SK-N-SH (cell line): ENCODE measurements at regions not wholly inside any gene's neighbourhood (a gene's known extent, or its start where the extent isn't known, plus 50 kb on each side); places are given as distances from the start of the nearest gene placed in this dataset.

Experiments used
- CTCF ChIA-PET: fragments of 300-600, 350-600 bp; formaldehyde crosslinking; extraction: SDS; loops from one replicate; lab custom pipeline; 2021; lab: Yijun Ruan, JAX
- POLR2A ChIA-PET: fragments of 350-600 bp; sonication (Branson Sonifier 250); formaldehyde crosslinking; extraction: SDS; loops from one replicate; lab custom pipeline; 2020; ENCODE audit warnings: antibody characterized with exemption, inconsistent platforms; lab: Yijun Ruan, JAX
- DNase-seq: peaks from one replicate; pipeline ENCODE4 v3.0.0; 2012
- H2AFZ ChIP-seq: fragments of 200-600 bp; sonication (generic); 2 replicates; pipeline ENCODE4 v1.8.1; 2016; ENCODE audit warnings: antibody characterized with exemption, mild to moderate bottlenecking, low read depth
- H3F3A ChIP-seq: fragments of 200-600 bp; sonication (generic); replicated peaks from 2 replicates; pipeline ENCODE3; 2016; ENCODE audit warnings: antibody characterized with exemption, mild to moderate bottlenecking; ENCODE audit not compliant: insufficient read depth
- H3K27ac ChIP-seq, 2 experiments: fragments of 200-500 bp in 1 of 2; fragments of 200-600 bp in 1 of 2; sonication (Bioruptor generic) in 1 of 2; sonication (generic), shearing (Covaris generic) in 1 of 2; 2 replicates each; pipeline versions ENCODE4 v1.5.1 to v1.6.1; 2014 to 2016; ENCODE audit warnings: low read depth in 2 of 2, inconsistent platforms in 1 of 2, low read length in 1 of 2, mild to moderate bottlenecking in 1 of 2, mixed read lengths in 1 of 2
- H3K27me3 ChIP-seq: fragments of 200-600 bp; sonication (generic), shearing (Covaris generic); 2 replicates; pipeline ENCODE4 v1.6.1; 2016; ENCODE audit warnings: mixed run types; ENCODE audit not compliant: insufficient read depth
- H3K36me3 ChIP-seq, 2 experiments: fragments of 200-500 bp in 1 of 2; fragments of 200-600 bp in 1 of 2; sonication (Bioruptor generic) in 1 of 2; sonication (generic) in 1 of 2; replicated peaks in 1 of 2; 2 replicates each; pipeline versions ENCODE3 to v1.5.1; 2014 to 2016; ENCODE audit warnings: low read length in 1 of 2, mild to moderate bottlenecking in 1 of 2; ENCODE audit not compliant: insufficient read depth in 2 of 2, control insufficient read depth in 1 of 2
- H3K4me1 ChIP-seq, 2 experiments: fragments of 200-500 bp in 1 of 2; fragments of 200-600 bp in 1 of 2; sonication (Bioruptor generic) in 1 of 2; sonication (generic), shearing (Covaris generic) in 1 of 2; 2 replicates each; pipeline versions ENCODE4 v1.5.1 to v1.6.1; 2014 to 2016; ENCODE audit warnings: low read depth in 1 of 2, low read length in 1 of 2, mixed run types in 1 of 2; ENCODE audit not compliant: insufficient read depth in 2 of 2, control insufficient read depth in 1 of 2
- H3K4me2 ChIP-seq: fragments of 200-600 bp; sonication (generic), shearing (Covaris generic); 2 replicates; pipeline ENCODE4 v1.6.1; 2017; ENCODE audit warnings: mixed run types
- H3K4me3 ChIP-seq, 2 experiments: fragments of 200-500 bp in 1 of 2; fragments of 200-600 bp in 1 of 2; sonication (Bioruptor generic) in 1 of 2; sonication (generic), shearing (Covaris generic) in 1 of 2; 2 replicates each; pipeline versions ENCODE4 v1.5.1 to v1.8.1; 2014 to 2016; ENCODE audit warnings: low read depth in 2 of 2, inconsistent platforms in 1 of 2, low read length in 1 of 2, mild to moderate bottlenecking in 1 of 2, mixed read lengths in 1 of 2, moderate library complexity in 1 of 2
- H3K79me2 ChIP-seq: fragments of 200-600 bp; sonication (generic); 2 replicates; pipeline ENCODE4 v1.8.1; 2017; ENCODE audit warnings: mild to moderate bottlenecking; ENCODE audit not compliant: insufficient read depth
- H3K9ac ChIP-seq: fragments of 200-600 bp; sonication (generic); 2 replicates; pipeline ENCODE4 v1.6.1; 2017; ENCODE audit warnings: mixed run types
- H3K9me2 ChIP-seq: fragments of 200-600 bp; sonication (generic); 2 replicates; pipeline ENCODE4 v1.6.1; 2017; ENCODE audit warnings: mixed run types
- H3K9me3 ChIP-seq: fragments of 200-600 bp; sonication (generic); 2 replicates; pipeline ENCODE4 v1.6.1; 2017; ENCODE audit warnings: mixed run types, mild to moderate bottlenecking, moderate library complexity
- H4K20me1 ChIP-seq: fragments of 200-600 bp; sonication (generic); 2 replicates; pipeline ENCODE4 v1.6.1; 2017; ENCODE audit warnings: mild to moderate bottlenecking, mixed run types; ENCODE audit not compliant: insufficient read depth
- CHD2 ChIP-seq: fragments of 150-350 bp; IDR thresholded peaks from 2 replicates; pipeline ENCODE4 v1.6.1; 2018; ENCODE audit warnings: low read length; ENCODE audit not compliant: partially characterized antibody
- ELF1 ChIP-seq: IDR thresholded peaks from 2 replicates; pipeline ENCODE4 v1.4.0; 2012
- EZH2phosphoT487 ChIP-seq: fragments of 200-600 bp; sonication (generic); IDR thresholded peaks from 2 replicates; pipeline ENCODE4 v1.6.1; 2017; ENCODE audit warnings: low read depth, mixed run types, mild to moderate bottlenecking, antibody characterized with exemption, moderate library complexity, borderline replicate concordance
- FOXJ3 ChIP-seq: sonication (generic); formaldehyde crosslinking; IDR thresholded peaks from 2 replicates; pipeline ENCODE4 v1.5.1; 2020; ENCODE audit warnings: mild to moderate bottlenecking, missing genetic modification reagents
- FOXM1 ChIP-seq: IDR thresholded peaks from 2 replicates; pipeline ENCODE4 v1.4.0; 2012; ENCODE audit warnings: low read depth, mild to moderate bottlenecking
- GABPA ChIP-seq: IDR thresholded peaks from 2 replicates; pipeline ENCODE4 v1.4.0; 2012; ENCODE audit warnings: low read depth, mild to moderate bottlenecking
- MEF2A ChIP-seq: IDR thresholded peaks from 2 replicates; pipeline ENCODE4 v1.4.0; 2012; ENCODE audit warnings: low read depth, borderline replicate concordance
- NFIC ChIP-seq: IDR thresholded peaks from 2 replicates; pipeline ENCODE4 v1.4.0; 2012; ENCODE audit warnings: borderline replicate concordance
- POLR2AphosphoS5 ChIP-seq: IDR thresholded peaks from 2 replicates; pipeline ENCODE4 v1.6.1; 2012; ENCODE audit warnings: low read depth, low read length
- RAD21 ChIP-seq: IDR thresholded peaks from 2 replicates; pipeline ENCODE4 v1.6.1; 2012; ENCODE audit warnings: mild to moderate bottlenecking, low read length
- RCOR1 ChIP-seq: fragments of 150-350 bp; IDR thresholded peaks from 2 replicates; pipeline ENCODE4 v1.6.1; 2017; ENCODE audit warnings: antibody characterized with exemption, low read length
- SMC3 ChIP-seq: IDR thresholded peaks from 2 replicates; pipeline ENCODE4 v1.6.1; 2012; ENCODE audit warnings: low read depth, low read length, improper control_type of control experiment
- TCF12 ChIP-seq: IDR thresholded peaks from 2 replicates; pipeline ENCODE4 v1.4.0; 2012
- TEAD4 ChIP-seq: IDR thresholded peaks from 2 replicates; pipeline ENCODE4 v1.4.0; 2012; ENCODE audit warnings: mild to moderate bottlenecking, borderline replicate concordance; ENCODE audit not compliant: insufficient read depth
- WGBS: methylation state at CpG from one replicate; pipeline ENCODE4 v1.1.6; 2017; ENCODE audit warnings: low lambda C conversion rate; 5-methylcytosine and 5-hydroxymethylcytosine counted together
- TF ChIP-seq, protein P1 (sequence below): IDR thresholded peaks from 2 replicates; pipeline ENCODE4 v1.4.0; 2012; ENCODE audit warnings: low read depth, borderline replicate concordance
- TF ChIP-seq, protein P2 (sequence below): IDR thresholded peaks from 2 replicates; pipeline ENCODE4 v1.4.0; 2012; ENCODE audit warnings: low read depth, borderline replicate concordance
- TF ChIP-seq, protein P3 (sequence below): fragments of 150-350 bp; IDR thresholded peaks from 2 replicates; pipeline ENCODE4 v1.6.1; 2017; ENCODE audit warnings: antibody characterized with exemption, low read length, low read depth, borderline replicate concordance

DNA sequence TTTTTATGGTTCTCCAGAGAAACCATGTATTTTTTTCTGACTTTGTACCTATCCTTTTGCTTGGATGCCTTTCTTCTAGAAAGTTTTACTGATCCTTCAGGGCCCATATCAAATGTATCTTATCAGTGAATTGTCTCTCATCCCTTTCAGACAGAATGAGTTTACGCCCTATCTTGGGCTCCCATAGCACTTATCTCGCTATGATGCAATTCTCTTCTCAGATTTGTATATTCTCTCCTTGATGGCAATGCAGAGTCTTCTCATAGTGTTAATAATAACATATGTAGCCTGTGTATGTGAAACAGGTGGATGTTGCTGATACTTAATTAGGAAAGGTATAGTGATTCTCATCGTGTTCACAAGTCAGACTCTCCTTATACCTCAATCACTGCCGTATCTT is 336.2 kb downstream of the UTRN start:
- Histone ChIP-seq H3K9me2 (no peaks in the 10 kb centered on the region), H3K4me2 (no peak overlapping the region), H3K79me2 (no peaks in the 10 kb centered on the region), H3K27ac (no peak overlapping the region), H3F3A (no peaks in the 10 kb centered on the region)
- TF ChIP-seq EZH2phosphoT487: no peak
- TF ChIP-seq, protein P1, sequence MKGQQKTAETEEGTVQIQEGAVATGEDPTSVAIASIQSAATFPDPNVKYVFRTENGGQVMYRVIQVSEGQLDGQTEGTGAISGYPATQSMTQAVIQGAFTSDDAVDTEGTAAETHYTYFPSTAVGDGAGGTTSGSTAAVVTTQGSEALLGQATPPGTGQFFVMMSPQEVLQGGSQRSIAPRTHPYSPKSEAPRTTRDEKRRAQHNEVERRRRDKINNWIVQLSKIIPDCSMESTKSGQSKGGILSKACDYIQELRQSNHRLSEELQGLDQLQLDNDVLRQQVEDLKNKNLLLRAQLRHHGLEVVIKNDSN: no peak
- no peak for TF ChIP-seq MEF2A
- TF ChIP-seq, protein P2, sequence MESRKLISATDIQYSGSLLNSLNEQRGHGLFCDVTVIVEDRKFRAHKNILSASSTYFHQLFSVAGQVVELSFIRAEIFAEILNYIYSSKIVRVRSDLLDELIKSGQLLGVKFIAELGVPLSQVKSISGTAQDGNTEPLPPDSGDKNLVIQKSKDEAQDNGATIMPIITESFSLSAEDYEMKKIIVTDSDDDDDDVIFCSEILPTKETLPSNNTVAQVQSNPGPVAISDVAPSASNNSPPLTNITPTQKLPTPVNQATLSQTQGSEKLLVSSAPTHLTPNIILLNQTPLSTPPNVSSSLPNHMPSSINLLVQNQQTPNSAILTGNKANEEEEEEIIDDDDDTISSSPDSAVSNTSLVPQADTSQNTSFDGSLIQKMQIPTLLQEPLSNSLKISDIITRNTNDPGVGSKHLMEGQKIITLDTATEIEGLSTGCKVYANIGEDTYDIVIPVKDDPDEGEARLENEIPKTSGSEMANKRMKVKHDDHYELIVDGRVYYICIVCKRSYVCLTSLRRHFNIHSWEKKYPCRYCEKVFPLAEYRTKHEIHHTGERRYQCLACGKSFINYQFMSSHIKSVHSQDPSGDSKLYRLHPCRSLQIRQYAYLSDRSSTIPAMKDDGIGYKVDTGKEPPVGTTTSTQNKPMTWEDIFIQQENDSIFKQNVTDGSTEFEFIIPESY: no peak
- TF ChIP-seq FOXM1: no peak
- TF ChIP-seq, protein P3, sequence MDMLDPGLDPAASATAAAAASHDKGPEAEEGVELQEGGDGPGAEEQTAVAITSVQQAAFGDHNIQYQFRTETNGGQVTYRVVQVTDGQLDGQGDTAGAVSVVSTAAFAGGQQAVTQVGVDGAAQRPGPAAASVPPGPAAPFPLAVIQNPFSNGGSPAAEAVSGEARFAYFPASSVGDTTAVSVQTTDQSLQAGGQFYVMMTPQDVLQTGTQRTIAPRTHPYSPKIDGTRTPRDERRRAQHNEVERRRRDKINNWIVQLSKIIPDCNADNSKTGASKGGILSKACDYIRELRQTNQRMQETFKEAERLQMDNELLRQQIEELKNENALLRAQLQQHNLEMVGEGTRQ: no peak
- no peak for TF ChIP-seq CHD2
- no peak for TF ChIP-seq FOXJ3
- TF ChIP-seq ELF1: no peak
- TF ChIP-seq, all 33 proteins: peak for 0
- no peaks in the 10 kb centered on the region for H3K9me3 ChIP-seq
- 83% methylated on average over 4 of the region's 4 CpGs for WGBS
- no peak overlapping the region for H3K9ac ChIP-seq
- H4K20me1 ChIP-seq: no peaks in the 10 kb centered on the region
- H2AFZ ChIP-seq: no peak overlapping the region
- H3K27me3 ChIP-seq: no peaks in the 10 kb centered on the region
- no peak for DNase-seq
- no peaks in the 10 kb centered on the region for H3K36me3 ChIP-seq
- H3K4me3 ChIP-seq: no peak overlapping the region
- ChIA-PET POLR2A (no interaction called here), CTCF (no interaction called here)
- peaks cover 0 to 3% of the 10 kb centered on the region in 2 experiments; a peak in 2 of 4 replicates for H3K4me1 ChIP-seq

DNA sequence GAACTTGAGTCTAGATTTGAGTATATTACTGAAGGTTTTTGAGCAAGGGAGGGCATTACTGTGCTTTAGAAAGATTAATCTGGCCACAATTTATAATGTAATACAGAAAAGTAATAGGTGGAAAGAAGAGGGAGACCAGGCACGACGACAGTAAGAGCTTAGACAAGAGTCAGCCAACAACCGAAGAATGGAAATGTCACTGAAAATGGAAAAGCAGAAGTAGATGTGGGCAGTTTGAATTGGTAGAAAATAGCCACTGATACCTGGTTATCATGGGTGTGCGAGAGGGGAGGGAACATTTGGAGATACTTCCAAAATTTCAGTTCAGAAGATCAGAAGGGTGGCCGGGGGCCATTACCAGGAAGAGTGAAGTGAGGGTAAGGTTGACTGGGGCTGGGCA is 339.1 kb downstream of the UTRN start:
- Histone ChIP-seq H3K9me3 (no peaks in the 10 kb centered on the region), H3K4me2 (no peak overlapping the region), H3K4me1 (peaks cover 0 to 3% of the 10 kb centered on the region in 2 experiments; a peak in 2 of 4 replicates), H3K27ac (no peak overlapping the region), H3K4me3 (no peak overlapping the region), H4K20me1 (no peaks in the 10 kb centered on the region), H2AFZ (no peak overlapping the region), H3K79me2 (no peaks in the 10 kb centered on the region), H3K9me2 (no peaks in the 10 kb centered on the region), H3K36me3 (no peaks in the 10 kb centered on the region), H3K9ac (no peak overlapping the region), H3F3A (no peaks in the 10 kb centered on the region), H3K27me3 (no peaks in the 10 kb centered on the region)
- no peak for DNase-seq
- 53% methylated on average over 5 of the region's 5 CpGs for WGBS
- no peak for TF ChIP-seq RCOR1
- no peak for TF ChIP-seq NFIC
- no peak for TF ChIP-seq RAD21
- TF ChIP-seq POLR2AphosphoS5: no peak
- no peak for TF ChIP-seq TCF12
- no peak for TF ChIP-seq TEAD4
- TF ChIP-seq GABPA: no peak
- TF ChIP-seq ELF1: no peak
- TF ChIP-seq MEF2A: no peak
- TF ChIP-seq SMC3: no peak
- no peak for TF ChIP-seq FOXJ3
- ChIA-PET CTCF (interaction anchor here (1.0 kb wide), 1 partner anchor 10 kb away, joined by 3 read pairs; no protein-coding TSS in a partner anchor), POLR2A (no interaction called here)
